H9 (cell line): ENCODE measurements at regions not wholly inside any gene's neighbourhood (a gene's known extent, or its start where the extent isn't known, plus 50 kb on each side); places are given as distances from the start of the nearest gene placed in this dataset.
A peak's percentile ranks its signal among the peaks of the same experiment; 100 is the strongest.

Experiments
- DNase-seq: peaks from one replicate; pipeline ENCODE4 v3.0.0-alpha.2; 2017
- H2AFZ ChIP-seq: one replicate; pipeline ENCODE4 v1.6.1; 2013; ENCODE audit warnings: mild to moderate bottlenecking, low read length, control low read depth, moderate library complexity
- H2AK5ac ChIP-seq: 2 replicates; pipeline ENCODE4 v1.6.1; 2013; ENCODE audit warnings: low read length, control low read depth, mixed read lengths; ENCODE audit not compliant: insufficient read length
- H2BK120ac ChIP-seq: one replicate; pipeline ENCODE4 v1.6.1; 2013; ENCODE audit warnings: low read depth, mild to moderate bottlenecking, low read length, control low read depth, inconsistent platforms; ENCODE audit not compliant: poor library complexity, severe bottlenecking
- H2BK12ac ChIP-seq: 2 replicates; pipeline ENCODE4 v1.6.1; 2013; ENCODE audit warnings: low read length, control low read depth, mixed read lengths, low read depth; ENCODE audit not compliant: insufficient read length
- H2BK15ac ChIP-seq: 2 replicates; pipeline ENCODE4 v1.6.1; 2013; ENCODE audit warnings: low read depth, low read length, control low read depth
- H2BK20ac ChIP-seq: one replicate; pipeline ENCODE4 v1.6.1; 2013; ENCODE audit warnings: low read depth, mild to moderate bottlenecking, low read length, control low read depth, inconsistent platforms; ENCODE audit not compliant: poor library complexity, severe bottlenecking
- H2BK5ac ChIP-seq: 2 replicates; pipeline ENCODE4 v1.6.1; 2013; ENCODE audit warnings: low read length, control low read depth, mixed read lengths; ENCODE audit not compliant: insufficient read length
- H3K14ac ChIP-seq: 2 replicates; pipeline ENCODE4 v1.6.1; 2013; ENCODE audit warnings: low read length, control low read depth; ENCODE audit not compliant: insufficient read depth
- H3K18ac ChIP-seq: 2 replicates; pipeline ENCODE4 v1.6.1; 2013; ENCODE audit warnings: low read depth, mild to moderate bottlenecking, mixed read lengths, low read length, control low read depth; ENCODE audit not compliant: insufficient read length
- H3K23ac ChIP-seq: 2 replicates; pipeline ENCODE4 v1.6.1; 2013; ENCODE audit warnings: low read length, control low read depth, mixed read lengths, low read depth; ENCODE audit not compliant: insufficient read length
- H3K23me2 ChIP-seq: 2 replicates; pipeline ENCODE4 v1.6.1; 2013; ENCODE audit warnings: low read depth, mild to moderate bottlenecking, mixed read lengths, low read length, control low read depth; ENCODE audit not compliant: insufficient read length, poor library complexity, severe bottlenecking
- H3K27ac ChIP-seq: 2 replicates; pipeline ENCODE4 v1.5.1; 2013; ENCODE audit warnings: low read length, control low read depth, mixed read lengths, low read depth; ENCODE audit not compliant: insufficient read length
- H3K27me3 ChIP-seq: 2 replicates; pipeline ENCODE4 v1.6.1; 2013; ENCODE audit warnings: low read length, control low read depth, inconsistent platforms; ENCODE audit not compliant: insufficient read depth
- H3K4ac ChIP-seq: 2 replicates; pipeline ENCODE4 v1.6.1; 2013; ENCODE audit warnings: low read depth, mild to moderate bottlenecking, control low read depth, inconsistent platforms, low read length, moderate library complexity
- H3K4me1 ChIP-seq: 2 replicates; pipeline ENCODE4 v1.6.1; 2013; ENCODE audit warnings: low read length, control low read depth, inconsistent platforms; ENCODE audit not compliant: insufficient read depth
- H3K4me2 ChIP-seq: 2 replicates; pipeline ENCODE4 v1.6.1; 2013; ENCODE audit warnings: low read length, control low read depth, mixed read lengths; ENCODE audit not compliant: insufficient read length, insufficient read depth
- H3K56ac ChIP-seq: 2 replicates; pipeline ENCODE4 v1.6.1; 2013; ENCODE audit warnings: low read depth, mild to moderate bottlenecking, mixed read lengths, low read length, control low read depth; ENCODE audit not compliant: insufficient read length
- H3K79me1 ChIP-seq: 2 replicates; pipeline ENCODE4 v1.6.1; 2013; ENCODE audit warnings: low read depth, mild to moderate bottlenecking, moderate library complexity, low read length, control low read depth, inconsistent platforms; ENCODE audit not compliant: insufficient read depth, poor library complexity, severe bottlenecking
- H3K79me2 ChIP-seq: 2 replicates; pipeline ENCODE4 v1.6.1; 2013; ENCODE audit warnings: low read length, control low read depth, inconsistent platforms; ENCODE audit not compliant: insufficient read depth
- H3K9ac ChIP-seq: 2 replicates; pipeline ENCODE4 v1.6.1; 2013; ENCODE audit warnings: low read length, control low read depth, mixed read lengths; ENCODE audit not compliant: insufficient read length; ENCODE audit errors: extremely low read depth
- H3K9me3 ChIP-seq: one replicate; pipeline ENCODE4 v1.6.1; 2013; ENCODE audit warnings: low read depth, low read length, inconsistent platforms; ENCODE audit not compliant: control insufficient read depth
- H3T11ph ChIP-seq: one replicate; pipeline ENCODE4 v1.6.1; 2013; ENCODE audit warnings: mild to moderate bottlenecking, low read length, control low read depth, inconsistent platforms
- H4K20me1 ChIP-seq: one replicate; pipeline ENCODE4 v1.6.1; 2013; ENCODE audit not compliant: control insufficient read depth, insufficient read length, insufficient read depth
- H4K5ac ChIP-seq: 2 replicates; pipeline ENCODE4 v1.6.1; 2013; ENCODE audit warnings: low read depth, mild to moderate bottlenecking, mixed read lengths, low read length, control low read depth; ENCODE audit not compliant: insufficient read length
- H4K8ac ChIP-seq: replicated peaks from 2 replicates; pipeline ENCODE4 v1.6.1; 2013; ENCODE audit warnings: low read length, control low read depth, mixed read lengths, low read depth; ENCODE audit not compliant: insufficient read length
- H4K91ac ChIP-seq: 2 replicates; pipeline ENCODE4 v1.6.1; 2013; ENCODE audit warnings: low read depth, mild to moderate bottlenecking, moderate library complexity, mixed read lengths, low read length, control low read depth; ENCODE audit not compliant: insufficient read length
- H3K27ac Mint-ChIP-seq, 3 experiments: 2 replicates in 2 of 3; 3 replicates in 1 of 3; pipeline ENCODE4 v1.8.0; 2020 to 2021; ENCODE audit warnings: mixed read lengths in 3 of 3, mild to moderate bottlenecking in 1 of 3, moderate library complexity in 1 of 3
- H3K27me3 Mint-ChIP-seq: 2 replicates; pipeline ENCODE4 v1.8.0; 2021; ENCODE audit warnings: low read depth, mild to moderate bottlenecking, moderate library complexity, mixed read lengths
- H3K36me3 Mint-ChIP-seq, 3 experiments: 2 replicates in 2 of 3; 3 replicates in 1 of 3; pipeline ENCODE4 v1.8.0; 2020 to 2021; ENCODE audit warnings: low read depth in 3 of 3, mixed read lengths in 3 of 3; ENCODE audit not compliant: insufficient read depth in 1 of 3
- H3K4me1 Mint-ChIP-seq, 2 experiments: 2 replicates each; pipeline ENCODE4 v1.8.0; 2020; ENCODE audit warnings: mixed read lengths in 2 of 2
- H3K4me3 Mint-ChIP-seq, 2 experiments: 2 replicates in 1 of 2; 3 replicates in 1 of 2; pipeline ENCODE4 v1.8.0; 2020 to 2021; ENCODE audit warnings: mild to moderate bottlenecking in 2 of 2, mixed read lengths in 2 of 2, moderate library complexity in 1 of 2
- H3K9me3 Mint-ChIP-seq, 2 experiments: 2 replicates in 1 of 2; 3 replicates in 1 of 2; pipeline ENCODE4 v1.8.0; 2020; ENCODE audit warnings: mild to moderate bottlenecking in 2 of 2, mixed read lengths in 2 of 2, moderate library complexity in 1 of 2
- CTCF ChIP-seq: fragments of 200-600 bp; sonication (generic); conservative IDR thresholded peaks from 3 replicates; pipeline ENCODE4 v1.8.0; 2021; ENCODE audit warnings: antibody characterized with exemption, mild to moderate bottlenecking
- WGBS: extraction: QIAGEN DNeasy Blood & Tissue Kit; methylation state at CpG from one replicate; pipeline ENCODE4 v1.1.7; 2013; ENCODE audit warnings: missing lambda C conversion rate, low lambda C conversion rate, mixed read lengths; ENCODE audit not compliant: insufficient read length; ENCODE audit errors: extremely low coverage; 5-methylcytosine and 5-hydroxymethylcytosine counted together

- DNase-seq: no peak
- no peak overlapping the region for H2BK15ac ChIP-seq
- H2BK20ac ChIP-seq: no peak overlapping the region
- Mint-ChIP-seq H3K36me3 (no peaks in the 10 kb centered on the region), H3K4me1 (peaks cover 39 to 51% of the 10 kb centered on the region in 2 experiments), H3K9me3 (no peaks in the 10 kb centered on the region; a peak in 1 of 5 replicates), H3K27me3 (no peaks in the 10 kb centered on the region), H3K27ac (peak overlapping the region in 2 of 3 experiments; percentile 52 to 96; a peak in 6 of 7 replicates), H3K4me3 (peak overlapping the region in 1 of 2 experiments; percentile 25; a peak in 1 of 5 replicates)
- H2BK12ac ChIP-seq: no peak overlapping the region
- H4K20me1 ChIP-seq: no peaks in the 10 kb centered on the region
- peak overlapping the region; percentile 52 for H3K18ac ChIP-seq
- H3K4ac ChIP-seq: no peak overlapping the region
- H3K79me2 ChIP-seq: no peaks in the 10 kb centered on the region
- no peaks in the 10 kb centered on the region for H3K79me1 ChIP-seq
- no CpG with 5 or more reads among the region's 3 CpGs for WGBS
- H3K23me2 ChIP-seq: no peaks in the 10 kb centered on the region
- H3K14ac ChIP-seq: no peak overlapping the region
- H3K56ac ChIP-seq: no peak overlapping the region
- no peak overlapping the region for H2BK5ac ChIP-seq
- H3K4me2 ChIP-seq: peak overlapping the region; percentile 13
- peak overlapping the region; percentile 66 for H3K27ac ChIP-seq
- no peak overlapping the region for H4K8ac ChIP-seq
- no peak overlapping the region for H2AK5ac ChIP-seq
- no peak for TF ChIP-seq CTCF
- no peaks in the 10 kb centered on the region for H3K9me3 ChIP-seq
- H3K23ac ChIP-seq: no peak overlapping the region
- no peak overlapping the region for H3K9ac ChIP-seq
- no peak overlapping the region for H2AFZ ChIP-seq
- no peak overlapping the region for H2BK120ac ChIP-seq
- H4K5ac ChIP-seq: no peak overlapping the region
- no peak overlapping the region for H3T11ph ChIP-seq
- H4K91ac ChIP-seq: no peak overlapping the region
- no peaks in the 10 kb centered on the region for H3K27me3 ChIP-seq
- peaks cover 17% of the 10 kb centered on the region for H3K4me1 ChIP-seq
Observed at GRCh38 chr1:118483245-118484006, 298.4 kb upstream of the SPAG17 start.
